Heart left ventricle (tissue), 16 donors: ENCODE measurements at regions not wholly inside any gene's neighbourhood (a gene's known extent, or its start where the extent isn't known, plus 50 kb on each side); places are given as distances from the start of the nearest gene placed in this dataset.

ENCODE experiments used
- ATAC-seq, 4 donors: fragments of 200-7000 bp; cut with Tn5 transposase; one replicate each; pipeline ENCODE4 v1.9.1; 2020 to 2022; ENCODE audit warnings: moderate library complexity in 4 of 4, mild to moderate bottlenecking in 3 of 4, moderate number of reproducible peaks in 1 of 4
- DNase-seq, 5 donors: peaks; one replicate each; pipeline ENCODE4 v3.0.0-alpha.2; 2020
- H3K27ac ChIP-seq, 12 donors: fragments of 200-600 bp; sonication (generic) in 4 of 12; one replicate each; pipeline versions ENCODE4 v1.5.0 to v1.8.0; 2016 to 2022; ENCODE audit warnings: mild to moderate bottlenecking in 2 of 12
- H3K27me3 ChIP-seq, 9 donors: fragments of 200-600 bp; sonication (generic) in 2 of 9; one replicate each; pipeline versions ENCODE4 v1.5.1 to v1.8.0; 2016 to 2022; ENCODE audit warnings: mild to moderate bottlenecking in 3 of 9
- H3K36me3 ChIP-seq, 9 donors: fragments of 200-600 bp; sonication (generic) in 2 of 9; one replicate each; pipeline versions ENCODE4 v1.5.0 to v1.8.0; 2018 to 2022; ENCODE audit warnings: mild to moderate bottlenecking in 2 of 9
- H3K4me1 ChIP-seq, 12 donors: fragments of 200-600 bp; sonication (generic) in 4 of 12; one replicate each; pipeline versions ENCODE4 v1.5.0 to v1.8.0; 2016 to 2022; ENCODE audit warnings: mild to moderate bottlenecking in 3 of 12
- H3K4me3 ChIP-seq, 12 donors: fragments of 200-600 bp; sonication (generic) in 4 of 12; one replicate each; pipeline versions ENCODE4 v1.5.0 to v1.8.0; 2017 to 2022; ENCODE audit warnings: mild to moderate bottlenecking in 9 of 12, moderate library complexity in 4 of 12
- H3K9me3 ChIP-seq, 12 donors: fragments of 200-600 bp; sonication (generic) in 4 of 12; one replicate each; pipeline versions ENCODE4 v1.5.0 to v1.8.0; 2016 to 2022; ENCODE audit warnings: mild to moderate bottlenecking in 1 of 12
- POLR2A ChIP-seq, 2 donors: fragments of 450-650 bp; IDR thresholded peaks; one replicate each; pipeline ENCODE4 v1.6.1; 2017; ENCODE audit warnings: antibody characterized with exemption in 2 of 2, mild to moderate bottlenecking in 2 of 2, moderate library complexity in 2 of 2
- WGBS, 4 donors: extraction: QIAGEN DNeasy Blood & Tissue Kit in 2 of 4; methylation state at CpG; one replicate each; pipeline versions ENCODE4 v1.1.5 to v1.1.7; 2013 to 2018; 5-methylcytosine and 5-hydroxymethylcytosine counted together
- intact Hi-C, 10 donors: fragments of 100-400 bp; cut with DNase I; formaldehyde crosslinking; loops; one replicate each; pipeline versions ENCODE4 v1.11.1 to v1.14.2; 2022
- TF ChIP-seq, protein P1 (sequence below), 12 donors: fragments of 200-600 bp; sonication (generic) in 4 of 12; IDR thresholded peaks; one replicate each; pipeline versions ENCODE4 v1.5.0 to v1.8.0; 2018 to 2022; ENCODE audit warnings: antibody characterized with exemption in 12 of 12, mild to moderate bottlenecking in 5 of 12
- donor health status: ischemic (EF 13 %, LVEDD 7.1; RV severe dilation, severe dysfunction).
- donor health status: healthy with polysubstance abuse.
- donor health status: DM: no; HTN: yes; CAD: no.
- donor health status: DM: no; HTN: no; CAD: no.
- donor health status: ischemic (EF 25% LVEDD 6.9; RV normal size, moderate dysfunction).
- donor health status: ischemic (EF 25% LVEDD 5.7; RV mildly dilated, moderate dysfunction).
- donor health status: healthy.
- donor health status: DM: yes; HTN: yes; CAD: no.
- donor health status: ischemic (EF 35%, LVEDD 5.7; RV mildly dilated, moderate dysfunction).
- donor health status: nonischemic (EF 11% LVEDD 7.7; RV severe dilation, severe dysfunction).
- donor health status: DM: yes; HTN: yes; CAD: no.
- donor health status: PGD.
- donor health status: ischemic (EF 29% LVEDD 5.4; RV normal size, mild dysfunction).
- donor health status: nonischemic (EF 23%, LVEDD 6.1; RV moderate dilation, normal function).

DNA sequence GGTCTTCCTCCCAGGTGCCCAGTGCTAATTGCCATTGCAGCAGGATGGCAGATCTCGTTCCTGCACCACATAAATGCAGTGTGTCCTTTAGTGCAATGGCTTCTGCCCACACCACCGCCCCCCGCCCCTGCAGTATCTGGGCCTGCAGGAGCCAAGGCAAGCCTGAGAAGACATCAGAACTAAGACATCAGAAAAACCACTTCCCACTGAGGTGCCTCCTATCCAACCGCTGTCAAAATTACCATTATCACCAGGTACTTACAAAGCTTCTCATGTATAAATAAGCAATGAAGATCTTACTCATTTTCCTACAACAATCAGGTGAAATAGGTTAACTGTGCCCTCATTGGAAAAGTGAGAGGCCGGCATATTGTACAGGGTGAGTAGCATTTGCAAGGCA lies 228.8 kb downstream of the FBXO15 start:
- WGBS, 4 donors: 86 to 91% (median 90%) methylated on average over 5 of the region's 5 CpGs
- TF ChIP-seq POLR2A (IDR thresholded peaks at IDR 0.05): no peak
- TF ChIP-seq, protein P1, sequence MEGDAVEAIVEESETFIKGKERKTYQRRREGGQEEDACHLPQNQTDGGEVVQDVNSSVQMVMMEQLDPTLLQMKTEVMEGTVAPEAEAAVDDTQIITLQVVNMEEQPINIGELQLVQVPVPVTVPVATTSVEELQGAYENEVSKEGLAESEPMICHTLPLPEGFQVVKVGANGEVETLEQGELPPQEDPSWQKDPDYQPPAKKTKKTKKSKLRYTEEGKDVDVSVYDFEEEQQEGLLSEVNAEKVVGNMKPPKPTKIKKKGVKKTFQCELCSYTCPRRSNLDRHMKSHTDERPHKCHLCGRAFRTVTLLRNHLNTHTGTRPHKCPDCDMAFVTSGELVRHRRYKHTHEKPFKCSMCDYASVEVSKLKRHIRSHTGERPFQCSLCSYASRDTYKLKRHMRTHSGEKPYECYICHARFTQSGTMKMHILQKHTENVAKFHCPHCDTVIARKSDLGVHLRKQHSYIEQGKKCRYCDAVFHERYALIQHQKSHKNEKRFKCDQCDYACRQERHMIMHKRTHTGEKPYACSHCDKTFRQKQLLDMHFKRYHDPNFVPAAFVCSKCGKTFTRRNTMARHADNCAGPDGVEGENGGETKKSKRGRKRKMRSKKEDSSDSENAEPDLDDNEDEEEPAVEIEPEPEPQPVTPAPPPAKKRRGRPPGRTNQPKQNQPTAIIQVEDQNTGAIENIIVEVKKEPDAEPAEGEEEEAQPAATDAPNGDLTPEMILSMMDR (IDR thresholded peaks at IDR 0.05): no peak
- no peak for ATAC-seq
- no peaks in the 10 kb centered on the region for H3K4me1 ChIP-seq
- no peak overlapping the region for H3K27ac ChIP-seq
- H3K27me3 ChIP-seq: no peaks in the 10 kb centered on the region
- H3K9me3 ChIP-seq: no peaks in the 10 kb centered on the region
- intact Hi-C loops: no loop called here
- H3K36me3 ChIP-seq: no peaks in the 10 kb centered on the region
- DNase-seq: no peak
- H3K4me3 ChIP-seq: no peak overlapping the region

GRCh38 chr18:73917046-73917445 lies 230.6 kb downstream of the FBXO15 start:
- H3K27me3 ChIP-seq: no peaks in the 10 kb centered on the region

GRCh38 chr18:73913505-73913904 lies 234.1 kb downstream of the FBXO15 start:
- TF ChIP-seq POLR2A (IDR thresholded peaks at IDR 0.05): no peak
- TF ChIP-seq, protein P1 (IDR thresholded peaks at IDR 0.05): no peak
- Histone ChIP-seq H3K9me3 (no peaks in the 10 kb centered on the region), H3K36me3 (no peaks in the 10 kb centered on the region), H3K27ac (no peak overlapping the region), H3K4me3 (no peak overlapping the region), H3K4me1 (no peaks in the 10 kb centered on the region), H3K27me3 (no peaks in the 10 kb centered on the region)
- intact Hi-C loops: no loop called here
- ATAC-seq: no peak
- DNase-seq: no peak
- WGBS, 4 donors: 86 to 91% (median 88%) methylated on average over 8 of the region's 8 CpGs

More at GRCh38 chr18:73917046-73917445, 230.6 kb downstream of the FBXO15 start:
- H3K4me3 ChIP-seq: no peak overlapping the region
- no peak overlapping the region for H3K27ac ChIP-seq
- intact Hi-C loops: no loop called here
- DNase-seq (no peak), ATAC-seq (no peak)
- TF ChIP-seq, protein P1 (IDR thresholded peaks at IDR 0.05): no peak
- no peak for TF ChIP-seq POLR2A (IDR thresholded peaks at IDR 0.05)
- H3K4me1 ChIP-seq: no peaks in the 10 kb centered on the region
- H3K36me3 ChIP-seq: no peaks in the 10 kb centered on the region
- WGBS, 4 donors: 88 to 100% (median 92%) methylated on average over 1 of the region's 1 CpG
- no peaks in the 10 kb centered on the region for H3K9me3 ChIP-seq

DNA sequence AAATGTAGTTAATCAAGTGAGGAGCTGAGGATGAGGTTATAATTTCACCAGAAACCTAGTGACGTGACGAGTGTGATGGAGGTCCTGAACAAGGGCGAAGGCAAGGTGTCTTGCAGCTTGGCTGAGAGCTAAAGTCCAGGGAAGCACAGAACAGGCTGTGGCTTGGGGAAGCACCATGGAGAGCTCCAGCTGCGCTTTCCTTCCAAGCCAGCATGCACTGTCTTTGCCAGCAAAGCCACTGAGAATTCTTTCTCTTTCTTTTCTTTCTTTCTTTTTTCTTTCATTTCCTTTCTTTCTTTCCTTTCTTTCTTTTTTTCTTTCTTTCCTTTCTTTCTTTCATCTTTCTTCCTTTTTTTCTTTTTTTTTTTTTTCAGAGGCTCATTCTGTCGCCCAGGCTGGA lies 239.3 kb downstream of the FBXO15 start:
- Histone ChIP-seq H3K27me3 (peaks cover 0 to 3% (median 0%) of the 10 kb centered on the region in 9 donors), H3K27ac (no peak overlapping the region), H3K4me3 (no peak overlapping the region), H3K36me3 (no peaks in the 10 kb centered on the region), H3K9me3 (no peaks in the 10 kb centered on the region), H3K4me1 (no peaks in the 10 kb centered on the region)
- DNase-seq (no peak), ATAC-seq (no peak)
- TF ChIP-seq, protein P1 (IDR thresholded peaks at IDR 0.05): no peak
- no peak for TF ChIP-seq POLR2A (IDR thresholded peaks at IDR 0.05)
- intact Hi-C loops: no loop called here
- 40 to 43% (median 43%) methylated on average over 5 of the region's 5 CpGs for WGBS, 4 donors
